HEK293T (cell line): ENCODE measurements at regions not wholly inside any gene's neighbourhood (a gene's known extent, or its start where the extent isn't known, plus 50 kb on each side); places are given as distances from the start of the nearest gene placed in this dataset.

Experiments
- ARNT ChIP-seq: fragments of 450-650 bp; IDR thresholded peaks from 2 replicates; pipeline ENCODE4 v1.6.1; 2017; ENCODE audit warnings: mild to moderate bottlenecking
- BHLHE40 ChIP-seq: fragments of 450-650 bp; IDR thresholded peaks from 2 replicates; pipeline ENCODE4 v1.6.1; 2016; ENCODE audit warnings: mild to moderate bottlenecking, moderate library complexity, borderline replicate concordance
- CTBP1 ChIP-seq: fragments of 450-650 bp; IDR thresholded peaks from 2 replicates; pipeline ENCODE4 v1.6.1; 2016; ENCODE audit warnings: borderline replicate concordance
- FOXA1 ChIP-seq: fragments of 450-650 bp; IDR thresholded peaks from 2 replicates; pipeline ENCODE4 v1.6.1; 2016; ENCODE audit warnings: mild to moderate bottlenecking
- FOXM1 ChIP-seq: fragments of 450-650 bp; IDR thresholded peaks from 2 replicates; pipeline ENCODE4 v1.6.1; 2017; ENCODE audit warnings: mild to moderate bottlenecking, borderline replicate concordance
- HDGF ChIP-seq: fragments of 450-650 bp; IDR thresholded peaks from 2 replicates; pipeline ENCODE4 v1.6.1; 2017; ENCODE audit warnings: antibody characterized with exemption, borderline replicate concordance
- L3MBTL2 ChIP-seq: fragments of 450-650 bp; conservative IDR thresholded peaks from 2 replicates; pipeline ENCODE4 v1.6.1; 2016; ENCODE audit warnings: mild to moderate bottlenecking
- SUZ12 ChIP-seq: fragments of 450-650 bp; IDR thresholded peaks from 2 replicates; pipeline ENCODE4 v1.6.1; 2016; ENCODE audit warnings: mild to moderate bottlenecking
- ZNF384 ChIP-seq: fragments of 450-650 bp; IDR thresholded peaks from 2 replicates; pipeline ENCODE4 v1.6.1; 2016
- TF ChIP-seq, protein P1 (sequence below): fragments of 450-650 bp; IDR thresholded peaks from 2 replicates; pipeline ENCODE4 v1.6.1; 2016

DNA sequence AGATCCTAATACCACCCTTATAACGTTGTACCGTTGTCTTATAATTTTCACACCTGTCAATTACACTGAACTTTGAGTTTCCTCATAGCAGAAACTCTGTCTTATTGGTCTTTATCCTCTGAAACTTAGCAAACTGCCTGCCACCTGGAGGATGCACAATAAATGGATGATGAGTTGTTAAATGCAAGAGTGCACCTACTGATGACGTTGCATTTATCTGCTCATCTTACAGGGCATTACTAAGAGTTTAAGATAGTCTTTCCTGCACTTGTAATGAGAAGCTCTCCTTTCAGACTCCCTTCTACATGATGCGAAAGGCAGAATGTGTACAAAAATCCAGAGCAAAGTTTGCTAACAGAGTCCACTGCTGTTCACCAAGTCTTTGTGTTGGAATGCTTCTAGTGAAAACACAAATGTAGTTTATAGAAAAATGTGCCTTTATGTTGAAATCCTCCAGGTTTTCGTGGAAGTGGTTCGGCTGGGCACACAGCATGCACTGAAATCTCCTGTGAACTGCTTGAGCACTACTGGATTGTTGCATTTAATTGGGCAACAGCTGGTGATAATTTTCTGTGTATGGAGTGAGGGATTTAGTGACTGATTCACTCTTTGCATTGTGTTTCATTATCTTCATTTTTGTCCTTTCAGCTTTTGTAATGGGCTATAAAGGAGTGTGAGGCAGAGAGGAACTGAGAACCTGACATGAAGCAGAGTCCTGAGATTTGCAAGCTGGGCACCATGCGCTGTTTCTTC lies 665.8 kb upstream of the ID2 start:
- TF ChIP-seq, protein P1, sequence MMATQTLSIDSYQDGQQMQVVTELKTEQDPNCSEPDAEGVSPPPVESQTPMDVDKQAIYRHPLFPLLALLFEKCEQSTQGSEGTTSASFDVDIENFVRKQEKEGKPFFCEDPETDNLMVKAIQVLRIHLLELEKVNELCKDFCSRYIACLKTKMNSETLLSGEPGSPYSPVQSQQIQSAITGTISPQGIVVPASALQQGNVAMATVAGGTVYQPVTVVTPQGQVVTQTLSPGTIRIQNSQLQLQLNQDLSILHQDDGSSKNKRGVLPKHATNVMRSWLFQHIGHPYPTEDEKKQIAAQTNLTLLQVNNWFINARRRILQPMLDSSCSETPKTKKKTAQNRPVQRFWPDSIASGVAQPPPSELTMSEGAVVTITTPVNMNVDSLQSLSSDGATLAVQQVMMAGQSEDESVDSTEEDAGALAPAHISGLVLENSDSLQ, result no peak
- TF ChIP-seq CTBP1 (no peak), FOXA1 (no peak), ARNT (no peak), FOXM1 (no peak), SUZ12 (no peak), ZNF384 (no peak), HDGF (no peak), BHLHE40 (no peak), L3MBTL2 (no peak)
